HG03354 (cell line): ENCODE measurements at regions not wholly inside any gene's neighbourhood (a gene's known extent, or its start where the extent isn't known, plus 50 kb on each side); places are given as distances from the start of the nearest gene placed in this dataset.

Experiments
- ATAC-seq: cut with Tn5 transposase; IDR thresholded peaks from one replicate; pipeline ENCODE4 v1.9.1; 2021; ENCODE audit warnings: mild to moderate bottlenecking; ENCODE audit not compliant: unreplicated experiment, poor library complexity, severe bottlenecking

GRCh38 chr1:47569681-47570470 lies 132.0 kb downstream of the FOXD2 start:
- no peak for ATAC-seq

GRCh38 chr1:47571161-47571560 lies 133.3 kb downstream of the FOXD2 start:
- ATAC-seq: no peak

- no peak for ATAC-seq
These were observed 134.1 kb downstream of the FOXD2 start for GRCh38 chr1:47571952-47572351.

- no peak for ATAC-seq
These were observed 135.0 kb downstream of the FOXD2 start for GRCh38 chr1:47572731-47573430.

GRCh38 chr1:47574451-47575165 lies 136.8 kb downstream of the FOXD2 start:
- no peak for ATAC-seq

- no peak for ATAC-seq
These were observed 138.3 kb downstream of the FOXD2 start for GRCh38 chr1:47575855-47576757.

GRCh38 chr1:47576758-47577115 lies 138.9 kb downstream of the FOXD2 start:
- no peak for ATAC-seq

GRCh38 chr1:47577303-47578025 lies 139.6 kb downstream of the FOXD2 start:
- ATAC-seq: no peak

GRCh38 chr1:47578026-47578720 lies 140.3 kb downstream of the FOXD2 start:
- ATAC-seq: no peak

- no peak for ATAC-seq
These were observed 141.0 kb downstream of the FOXD2 start for GRCh38 chr1:47578721-47579419.

- ATAC-seq: no peak
These were observed 142.0 kb downstream of the FOXD2 start for GRCh38 chr1:47579809-47580208.

- ATAC-seq: no peak
These were observed 142.7 kb downstream of the FOXD2 start for GRCh38 chr1:47580451-47580995.

GRCh38 chr1:47582891-47583608 lies 145.2 kb downstream of the FOXD2 start:
- no peak for ATAC-seq

- no peak for ATAC-seq
These were observed 146.4 kb downstream of the FOXD2 start for GRCh38 chr1:47584249-47584648.

- no peak for ATAC-seq
These were observed 147.5 kb downstream of the FOXD2 start for GRCh38 chr1:47585141-47585902.

- ATAC-seq: no peak
These were observed 150.2 kb downstream of the FOXD2 start for GRCh38 chr1:47587891-47588582.
